ENCODE measurements at regions not wholly inside any gene's neighbourhood (a gene's known extent, or its start where the extent isn't known, plus 50 kb on each side); places are given as distances from the start of the nearest gene placed in this dataset.

DNA sequence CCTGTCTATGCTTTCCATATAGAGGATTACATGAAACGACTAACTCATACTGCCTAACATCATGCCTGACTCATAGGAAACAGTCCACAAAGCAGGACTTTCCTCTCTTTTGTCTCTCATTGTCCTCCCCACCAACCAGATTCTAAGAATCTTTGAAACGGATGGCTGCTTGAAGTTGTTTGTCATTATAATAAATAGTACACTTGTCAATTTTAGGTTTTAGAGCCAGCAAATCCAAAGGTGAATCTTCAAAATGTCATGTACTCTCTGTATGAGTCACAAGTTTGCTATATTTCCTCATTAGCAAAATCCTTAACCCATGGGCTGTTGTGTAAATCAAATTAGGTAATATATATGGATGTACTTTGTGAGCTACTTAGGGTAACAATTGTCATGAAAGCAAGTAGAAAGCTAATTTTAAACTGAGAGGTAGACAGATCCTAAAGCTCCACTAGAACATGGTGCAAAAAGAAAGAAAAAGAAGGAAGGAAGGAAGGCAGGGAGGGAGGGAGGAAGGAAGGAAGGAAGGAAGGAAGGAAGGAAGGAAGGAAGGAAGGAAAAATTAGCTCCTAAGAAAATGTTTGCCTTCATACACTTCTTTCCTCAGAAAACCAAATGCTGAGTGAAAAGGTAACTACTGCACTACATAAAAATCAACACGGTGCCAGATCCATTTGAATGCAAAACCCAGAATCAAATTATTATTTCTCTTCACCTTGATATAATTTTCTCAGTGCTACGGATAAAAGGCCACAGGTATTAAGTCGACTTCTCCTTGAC is 129.5 kb upstream of the PRMT6 start:
- H3K27ac ChIP-seq (ENCODE audit: low read depth, low read length, poor library complexity, severe bottlenecking): no peak overlapping the region
- ChIA-PET CTCF (ENCODE audit: unreplicated experiment) (no interaction called here), POLR2A (interaction anchor here (0.6 to 2.1 kb wide), 7 partner anchors 10 to 131 kb away, joined by 3 to 10 read pairs (median 6); no protein-coding TSS in a partner anchor)
- no TSS peak for BruUV-seq (replicated peaks)
- H4K20me1 ChIP-seq (ENCODE audit: insufficient read depth, low read length): no peaks in the 10 kb centered on the region
- no peak overlapping the region for H2AFZ ChIP-seq (ENCODE audit: low read length)
- no peak overlapping the region for H3K4me2 ChIP-seq (ENCODE audit: low read length)
- H3K9me2 ChIP-seq (ENCODE audit: insufficient read depth, low read length): no peaks in the 10 kb centered on the region
- intact Hi-C loops (cut with micrococcal nuclease; ENCODE audit: unreplicated experiment): no loop called here
- TF ChIP-seq, protein P1, sequence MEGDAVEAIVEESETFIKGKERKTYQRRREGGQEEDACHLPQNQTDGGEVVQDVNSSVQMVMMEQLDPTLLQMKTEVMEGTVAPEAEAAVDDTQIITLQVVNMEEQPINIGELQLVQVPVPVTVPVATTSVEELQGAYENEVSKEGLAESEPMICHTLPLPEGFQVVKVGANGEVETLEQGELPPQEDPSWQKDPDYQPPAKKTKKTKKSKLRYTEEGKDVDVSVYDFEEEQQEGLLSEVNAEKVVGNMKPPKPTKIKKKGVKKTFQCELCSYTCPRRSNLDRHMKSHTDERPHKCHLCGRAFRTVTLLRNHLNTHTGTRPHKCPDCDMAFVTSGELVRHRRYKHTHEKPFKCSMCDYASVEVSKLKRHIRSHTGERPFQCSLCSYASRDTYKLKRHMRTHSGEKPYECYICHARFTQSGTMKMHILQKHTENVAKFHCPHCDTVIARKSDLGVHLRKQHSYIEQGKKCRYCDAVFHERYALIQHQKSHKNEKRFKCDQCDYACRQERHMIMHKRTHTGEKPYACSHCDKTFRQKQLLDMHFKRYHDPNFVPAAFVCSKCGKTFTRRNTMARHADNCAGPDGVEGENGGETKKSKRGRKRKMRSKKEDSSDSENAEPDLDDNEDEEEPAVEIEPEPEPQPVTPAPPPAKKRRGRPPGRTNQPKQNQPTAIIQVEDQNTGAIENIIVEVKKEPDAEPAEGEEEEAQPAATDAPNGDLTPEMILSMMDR (conservative IDR thresholded peaks at IDR 0.05; ENCODE audit: low read length): no peak
- no peak for TF ChIP-seq EZH2phosphoT487 (IDR thresholded peaks at IDR 0.05; ENCODE audit: borderline replicate concordance, low read depth, low read length)
- no peak for DNase-seq (ENCODE audit: low spot score)
- H3K4me1 ChIP-seq (ENCODE audit: insufficient read depth, low read length, poor library complexity, severe bottlenecking): peaks cover 25% of the 10 kb centered on the region
- no peaks in the 10 kb centered on the region for H3K79me2 ChIP-seq (ENCODE audit: insufficient read depth, low read depth, low read length)
- H3K9me3 ChIP-seq (ENCODE audit: low read length): no peaks in the 10 kb centered on the region
- no peaks in the 10 kb centered on the region for H3K36me3 ChIP-seq (ENCODE audit: insufficient read depth, low read length)
- no peak overlapping the region for H3K4me3 ChIP-seq (ENCODE audit: low read depth, low read length, poor library complexity, severe bottlenecking)

DNA sequence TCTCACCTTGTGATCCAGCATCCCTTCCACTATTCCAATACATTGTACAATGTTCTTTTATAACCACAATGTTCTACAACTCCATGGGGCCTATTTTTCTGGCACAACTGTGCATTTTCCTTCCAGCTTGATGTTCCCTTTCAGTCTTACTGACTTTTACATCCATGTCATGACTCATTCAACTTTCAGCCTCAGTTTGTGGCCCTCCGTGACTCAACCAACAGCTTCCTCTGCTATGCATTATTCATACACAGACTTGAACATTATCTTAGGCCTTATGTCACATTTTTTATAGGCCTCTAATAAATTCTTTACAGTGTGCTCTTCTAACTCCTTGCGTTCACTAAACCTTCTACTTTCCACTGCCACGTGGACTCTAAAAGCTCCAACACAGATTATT is 119.4 kb upstream of the PRMT6 start:
- H3K27ac ChIP-seq (ENCODE audit: low read depth, low read length, poor library complexity, severe bottlenecking): no peak overlapping the region
- ChIA-PET POLR2A (interaction anchor here (0.6 to 1.8 kb wide), 6 partner anchors 10 to 569 kb away, joined by 3 to 7 read pairs (median 3); no protein-coding TSS in a partner anchor), CTCF (ENCODE audit: unreplicated experiment) (no interaction called here)
- H4K20me1 ChIP-seq (ENCODE audit: insufficient read depth, low read length): no peaks in the 10 kb centered on the region
- DNase-seq (ENCODE audit: low spot score): no peak
- H2AFZ ChIP-seq (ENCODE audit: low read length): no peak overlapping the region
- H3K36me3 ChIP-seq (ENCODE audit: insufficient read depth, low read length): no peaks in the 10 kb centered on the region
- no TSS peak for BruUV-seq (replicated peaks)
- H3K79me2 ChIP-seq (ENCODE audit: insufficient read depth, low read depth, low read length): no peaks in the 10 kb centered on the region
- no peak overlapping the region for H3K4me2 ChIP-seq (ENCODE audit: low read length)
- H3K9me2 ChIP-seq (ENCODE audit: insufficient read depth, low read length): 0 out of 2 replicates have a peak, but pooled peaks cover 6% of the 10 kb centered on the region
- H3K4me1 ChIP-seq (ENCODE audit: insufficient read depth, low read length, poor library complexity, severe bottlenecking): no peaks in the 10 kb centered on the region
- intact Hi-C loops (cut with micrococcal nuclease; ENCODE audit: unreplicated experiment): loop anchor here (5.0 kb wide), 1 partner anchor 45 kb away; no protein-coding TSS in a partner anchor
- 0 out of 2 replicates have a peak, but pooled peaks cover 7% of the 10 kb centered on the region for H3K9me3 ChIP-seq (ENCODE audit: low read length)
- no peak overlapping the region for H3K4me3 ChIP-seq (ENCODE audit: low read depth, low read length, poor library complexity, severe bottlenecking)
- TF ChIP-seq, protein P1 (conservative IDR thresholded peaks at IDR 0.05; ENCODE audit: low read length): no peak
- no peak for TF ChIP-seq EZH2phosphoT487 (IDR thresholded peaks at IDR 0.05; ENCODE audit: borderline replicate concordance, low read depth, low read length)

DNA sequence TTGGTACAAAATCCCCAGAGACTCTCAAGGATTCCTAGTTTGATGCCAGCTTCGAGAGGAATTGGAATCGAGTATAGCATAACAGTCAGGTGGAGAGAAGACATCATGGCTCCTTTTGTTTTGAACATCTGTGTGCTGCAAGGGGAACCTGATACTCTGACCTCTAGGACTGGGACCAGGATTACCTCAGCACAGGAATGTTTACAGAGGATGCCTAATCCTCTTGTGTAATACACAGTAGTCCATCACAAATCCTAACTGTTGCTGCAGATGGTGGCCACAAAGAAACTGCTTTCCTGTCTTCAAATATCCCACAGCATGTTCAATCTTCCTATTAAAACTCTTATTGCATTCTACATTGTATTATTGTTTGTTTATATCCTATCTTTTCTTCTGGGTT is 111.8 kb upstream of the PRMT6 start:
- no peaks in the 10 kb centered on the region for H3K79me2 ChIP-seq (ENCODE audit: insufficient read depth, low read depth, low read length)
- intact Hi-C loops (cut with micrococcal nuclease; ENCODE audit: unreplicated experiment): no loop called here
- H2AFZ ChIP-seq (ENCODE audit: low read length): no peak overlapping the region
- no peaks in the 10 kb centered on the region for H3K9me2 ChIP-seq (ENCODE audit: insufficient read depth, low read length)
- POLR2A ChIA-PET: no interaction called here
- TF ChIP-seq, protein P1 (conservative IDR thresholded peaks at IDR 0.05; ENCODE audit: low read length): no peak
- no peak for TF ChIP-seq EZH2phosphoT487 (IDR thresholded peaks at IDR 0.05; ENCODE audit: borderline replicate concordance, low read depth, low read length)
- no peak for DNase-seq (ENCODE audit: low spot score)
- H3K4me1 ChIP-seq (ENCODE audit: insufficient read depth, low read length, poor library complexity, severe bottlenecking): no peaks in the 10 kb centered on the region
- CTCF ChIA-PET (ENCODE audit: unreplicated experiment): no interaction called here
- H3K9me3 ChIP-seq (ENCODE audit: low read length): no peaks in the 10 kb centered on the region
- no peaks in the 10 kb centered on the region for H4K20me1 ChIP-seq (ENCODE audit: insufficient read depth, low read length)
- no peaks in the 10 kb centered on the region for H3K36me3 ChIP-seq (ENCODE audit: insufficient read depth, low read length)
- no peak overlapping the region for H3K4me2 ChIP-seq (ENCODE audit: low read length)
- BruUV-seq (replicated peaks): no TSS peak
- no peak overlapping the region for H3K4me3 ChIP-seq (ENCODE audit: low read depth, low read length, poor library complexity, severe bottlenecking)
- no peak overlapping the region for H3K27ac ChIP-seq (ENCODE audit: low read depth, low read length, poor library complexity, severe bottlenecking)

Measured in OCI-LY7 (cell line).